ENCODE measurements at regions not wholly inside any gene's neighbourhood (a gene's known extent, or its start where the extent isn't known, plus 50 kb on each side); places are given as distances from the start of the nearest gene placed in this dataset.

DNA sequence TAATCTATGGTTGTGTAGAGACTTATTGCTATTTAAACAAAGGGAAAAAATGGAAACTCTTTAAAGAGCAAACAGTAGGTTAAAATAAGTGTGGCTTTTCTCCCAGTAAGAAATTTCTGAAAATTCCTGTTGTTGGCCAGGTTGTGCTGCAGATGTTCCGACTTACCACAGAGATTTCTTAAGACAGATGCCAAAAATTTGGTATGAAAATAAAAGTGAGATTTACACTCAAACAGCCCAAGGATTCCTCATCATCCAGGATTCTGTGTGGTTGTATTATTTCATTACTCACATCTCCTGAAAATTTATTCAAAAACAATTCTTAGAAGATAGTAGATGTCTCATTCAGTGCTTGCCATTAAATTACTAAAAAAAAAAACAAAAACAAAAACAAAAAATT, 296.7 kb upstream of the PTBP2 start:
- no peak for DNase-seq
- Mint-ChIP-seq H3K27me3 (ENCODE audit: insufficient read depth) (peaks cover 6% of the 10 kb centered on the region), H3K4me1 (ENCODE audit: low read depth) (no peaks in the 10 kb centered on the region), H3K4me3 (no peak overlapping the region), H3K9me3 (no peaks in the 10 kb centered on the region), H3K36me3 (ENCODE audit: low read depth) (no peaks in the 10 kb centered on the region), H3K27ac (no peak overlapping the region)
- TF ChIP-seq, protein P1, sequence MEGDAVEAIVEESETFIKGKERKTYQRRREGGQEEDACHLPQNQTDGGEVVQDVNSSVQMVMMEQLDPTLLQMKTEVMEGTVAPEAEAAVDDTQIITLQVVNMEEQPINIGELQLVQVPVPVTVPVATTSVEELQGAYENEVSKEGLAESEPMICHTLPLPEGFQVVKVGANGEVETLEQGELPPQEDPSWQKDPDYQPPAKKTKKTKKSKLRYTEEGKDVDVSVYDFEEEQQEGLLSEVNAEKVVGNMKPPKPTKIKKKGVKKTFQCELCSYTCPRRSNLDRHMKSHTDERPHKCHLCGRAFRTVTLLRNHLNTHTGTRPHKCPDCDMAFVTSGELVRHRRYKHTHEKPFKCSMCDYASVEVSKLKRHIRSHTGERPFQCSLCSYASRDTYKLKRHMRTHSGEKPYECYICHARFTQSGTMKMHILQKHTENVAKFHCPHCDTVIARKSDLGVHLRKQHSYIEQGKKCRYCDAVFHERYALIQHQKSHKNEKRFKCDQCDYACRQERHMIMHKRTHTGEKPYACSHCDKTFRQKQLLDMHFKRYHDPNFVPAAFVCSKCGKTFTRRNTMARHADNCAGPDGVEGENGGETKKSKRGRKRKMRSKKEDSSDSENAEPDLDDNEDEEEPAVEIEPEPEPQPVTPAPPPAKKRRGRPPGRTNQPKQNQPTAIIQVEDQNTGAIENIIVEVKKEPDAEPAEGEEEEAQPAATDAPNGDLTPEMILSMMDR (IDR thresholded peaks at IDR 0.05): no peak

GRCh38 chr1:96425382-96426129, 296.0 kb upstream of the PTBP2 start:
- Mint-ChIP-seq H3K9me3 (no peaks in the 10 kb centered on the region), H3K36me3 (ENCODE audit: low read depth) (no peaks in the 10 kb centered on the region), H3K4me3 (no peak overlapping the region), H3K27ac (no peak overlapping the region), H3K4me1 (ENCODE audit: low read depth) (no peaks in the 10 kb centered on the region), H3K27me3 (ENCODE audit: insufficient read depth) (peaks cover 7% of the 10 kb centered on the region)
- TF ChIP-seq, protein P1 (IDR thresholded peaks at IDR 0.05): no peak
- no peak for DNase-seq

- Mint-ChIP-seq H3K4me3 (no peak overlapping the region), H3K27me3 (ENCODE audit: insufficient read depth) (peaks cover 9% of the 10 kb centered on the region), H3K27ac (no peak overlapping the region), H3K4me1 (ENCODE audit: low read depth) (no peaks in the 10 kb centered on the region), H3K9me3 (no peaks in the 10 kb centered on the region), H3K36me3 (ENCODE audit: low read depth) (no peaks in the 10 kb centered on the region)
- TF ChIP-seq, protein P1 (IDR thresholded peaks at IDR 0.05): no peak
- no peak for DNase-seq
These were observed 294.0 kb upstream of the PTBP2 start for GRCh38 chr1:96427616-96428015.

GRCh38 chr1:96445302-96445701, 276.3 kb upstream of the PTBP2 start:
- Mint-ChIP-seq H3K27me3 (ENCODE audit: insufficient read depth) (peaks cover 11% of the 10 kb centered on the region; the same call in 1 of the 2 replicates), H3K4me3 (no peak overlapping the region), H3K36me3 (ENCODE audit: low read depth) (no peaks in the 10 kb centered on the region), H3K4me1 (ENCODE audit: low read depth) (no peaks in the 10 kb centered on the region), H3K9me3 (no peaks in the 10 kb centered on the region), H3K27ac (no peak overlapping the region)
- DNase-seq: no peak
- TF ChIP-seq, protein P1 (IDR thresholded peaks at IDR 0.05): no peak

DNA sequence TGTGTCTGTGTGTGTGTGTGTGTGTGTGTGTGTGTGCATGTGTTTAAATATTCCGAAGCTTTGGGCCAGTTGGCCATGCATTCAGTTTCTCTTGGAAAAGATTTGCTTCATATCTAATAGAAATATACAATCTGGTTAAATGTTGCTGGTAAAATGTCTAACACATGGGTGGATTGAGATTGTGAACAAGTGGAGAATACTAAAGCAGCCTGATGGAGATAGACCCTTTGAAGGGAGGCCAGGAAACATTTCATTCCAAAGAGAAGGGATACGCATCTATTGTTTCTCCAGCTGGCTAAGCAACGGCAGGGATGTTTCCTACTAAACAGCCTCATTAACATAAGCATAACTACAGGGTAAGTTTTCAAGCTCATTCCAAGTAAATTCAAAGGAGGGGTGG, 257.5 kb upstream of the PTBP2 start:
- H3K27ac Mint-ChIP-seq: no peak overlapping the region
- H3K4me1 Mint-ChIP-seq (ENCODE audit: low read depth): no peaks in the 10 kb centered on the region
- H3K36me3 Mint-ChIP-seq (ENCODE audit: low read depth): no peaks in the 10 kb centered on the region
- TF ChIP-seq, protein P1 (IDR thresholded peaks at IDR 0.05): no peak
- H3K4me3 Mint-ChIP-seq: no peak overlapping the region
- H3K9me3 Mint-ChIP-seq: no peaks in the 10 kb centered on the region
- DNase-seq: no peak
- H3K27me3 Mint-ChIP-seq (ENCODE audit: insufficient read depth): no peaks in the 10 kb centered on the region; the same call in 1 of the 2 replicates
